Ishikawa (cell line): ENCODE measurements at regions not wholly inside any gene's neighbourhood (a gene's known extent, or its start where the extent isn't known, plus 50 kb on each side); places are given as distances from the start of the nearest gene placed in this dataset.

ENCODE experiments used
- CEBPB ChIP-seq: IDR thresholded peaks from 2 replicates; pipeline ENCODE4 v1.6.1; 2012
- CREB1 ChIP-seq: IDR thresholded peaks from 2 replicates; pipeline ENCODE4 v1.6.1; 2012; ENCODE audit warnings: low read depth
- EGR1 ChIP-seq: IDR thresholded peaks from 2 replicates; pipeline ENCODE4 v1.6.1; 2012
- EP300 ChIP-seq: IDR thresholded peaks from 2 replicates; pipeline ENCODE4 v1.6.1; 2012; ENCODE audit warnings: borderline replicate concordance
- FOXM1 ChIP-seq: IDR thresholded peaks from 2 replicates; pipeline ENCODE4 v1.6.1; 2012; ENCODE audit warnings: low read depth, borderline replicate concordance
- NFIC ChIP-seq: IDR thresholded peaks from 2 replicates; pipeline ENCODE4 v1.6.1; 2012
- RAD21 ChIP-seq: IDR thresholded peaks from 2 replicates; pipeline ENCODE4 v1.6.1; 2012; ENCODE audit warnings: low read depth
- TAF1 ChIP-seq: IDR thresholded peaks from 2 replicates; pipeline ENCODE4 v1.6.1; 2012; ENCODE audit warnings: low read depth, mild to moderate bottlenecking
- TCF12 ChIP-seq: IDR thresholded peaks from 2 replicates; pipeline ENCODE4 v1.6.1; 2012; ENCODE audit warnings: low read depth
- TEAD4 ChIP-seq: IDR thresholded peaks from 2 replicates; pipeline ENCODE4 v1.6.1; 2012
- YY1 ChIP-seq: IDR thresholded peaks from 2 replicates; pipeline ENCODE4 v1.6.1; 2012; ENCODE audit warnings: low read depth
- ZBTB7A ChIP-seq: IDR thresholded peaks from 2 replicates; pipeline ENCODE4 v1.6.1; 2012; ENCODE audit warnings: low read depth
- TF ChIP-seq, protein P1 (sequence below): IDR thresholded peaks from 2 replicates; pipeline ENCODE4 v1.6.1; 2012; ENCODE audit warnings: low read depth, mild to moderate bottlenecking
- TF ChIP-seq, protein P2 (sequence below): IDR thresholded peaks from 2 replicates; pipeline ENCODE4 v1.6.1; 2012
- TF ChIP-seq, protein P3 (sequence below): IDR thresholded peaks from 2 replicates; pipeline ENCODE4 v1.6.1; 2012

DNA sequence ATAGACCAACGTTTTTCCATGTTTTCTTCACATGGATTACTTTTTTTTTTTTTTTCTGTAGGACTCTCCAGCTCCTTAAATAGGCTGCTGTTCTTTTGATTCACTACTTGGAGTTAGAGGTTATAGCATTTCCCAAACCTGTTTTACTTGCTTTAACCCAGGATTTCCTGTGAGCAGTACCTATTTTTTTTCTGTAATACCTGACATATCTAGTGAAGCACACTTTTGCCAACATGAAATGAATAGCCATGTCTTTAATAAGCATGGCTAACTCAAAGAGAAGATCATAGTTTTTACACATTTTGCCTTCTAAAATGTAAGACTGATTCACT is 137.0 kb downstream of the FOXA2 start:
- TF ChIP-seq, protein P1, sequence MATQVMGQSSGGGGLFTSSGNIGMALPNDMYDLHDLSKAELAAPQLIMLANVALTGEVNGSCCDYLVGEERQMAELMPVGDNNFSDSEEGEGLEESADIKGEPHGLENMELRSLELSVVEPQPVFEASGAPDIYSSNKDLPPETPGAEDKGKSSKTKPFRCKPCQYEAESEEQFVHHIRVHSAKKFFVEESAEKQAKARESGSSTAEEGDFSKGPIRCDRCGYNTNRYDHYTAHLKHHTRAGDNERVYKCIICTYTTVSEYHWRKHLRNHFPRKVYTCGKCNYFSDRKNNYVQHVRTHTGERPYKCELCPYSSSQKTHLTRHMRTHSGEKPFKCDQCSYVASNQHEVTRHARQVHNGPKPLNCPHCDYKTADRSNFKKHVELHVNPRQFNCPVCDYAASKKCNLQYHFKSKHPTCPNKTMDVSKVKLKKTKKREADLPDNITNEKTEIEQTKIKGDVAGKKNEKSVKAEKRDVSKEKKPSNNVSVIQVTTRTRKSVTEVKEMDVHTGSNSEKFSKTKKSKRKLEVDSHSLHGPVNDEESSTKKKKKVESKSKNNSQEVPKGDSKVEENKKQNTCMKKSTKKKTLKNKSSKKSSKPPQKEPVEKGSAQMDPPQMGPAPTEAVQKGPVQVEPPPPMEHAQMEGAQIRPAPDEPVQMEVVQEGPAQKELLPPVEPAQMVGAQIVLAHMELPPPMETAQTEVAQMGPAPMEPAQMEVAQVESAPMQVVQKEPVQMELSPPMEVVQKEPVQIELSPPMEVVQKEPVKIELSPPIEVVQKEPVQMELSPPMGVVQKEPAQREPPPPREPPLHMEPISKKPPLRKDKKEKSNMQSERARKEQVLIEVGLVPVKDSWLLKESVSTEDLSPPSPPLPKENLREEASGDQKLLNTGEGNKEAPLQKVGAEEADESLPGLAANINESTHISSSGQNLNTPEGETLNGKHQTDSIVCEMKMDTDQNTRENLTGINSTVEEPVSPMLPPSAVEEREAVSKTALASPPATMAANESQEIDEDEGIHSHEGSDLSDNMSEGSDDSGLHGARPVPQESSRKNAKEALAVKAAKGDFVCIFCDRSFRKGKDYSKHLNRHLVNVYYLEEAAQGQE = no peak
- no peak for TF ChIP-seq TCF12
- no peak for TF ChIP-seq RAD21
- TF ChIP-seq, protein P2, sequence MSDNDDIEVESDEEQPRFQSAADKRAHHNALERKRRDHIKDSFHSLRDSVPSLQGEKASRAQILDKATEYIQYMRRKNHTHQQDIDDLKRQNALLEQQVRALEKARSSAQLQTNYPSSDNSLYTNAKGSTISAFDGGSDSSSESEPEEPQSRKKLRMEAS = no peak
- no peak for TF ChIP-seq CEBPB
- no peak for TF ChIP-seq EGR1
- no peak for TF ChIP-seq NFIC
- TF ChIP-seq EP300 = no peak
- no peak for TF ChIP-seq YY1
- TF ChIP-seq FOXM1 = no peak
- TF ChIP-seq, protein P3, sequence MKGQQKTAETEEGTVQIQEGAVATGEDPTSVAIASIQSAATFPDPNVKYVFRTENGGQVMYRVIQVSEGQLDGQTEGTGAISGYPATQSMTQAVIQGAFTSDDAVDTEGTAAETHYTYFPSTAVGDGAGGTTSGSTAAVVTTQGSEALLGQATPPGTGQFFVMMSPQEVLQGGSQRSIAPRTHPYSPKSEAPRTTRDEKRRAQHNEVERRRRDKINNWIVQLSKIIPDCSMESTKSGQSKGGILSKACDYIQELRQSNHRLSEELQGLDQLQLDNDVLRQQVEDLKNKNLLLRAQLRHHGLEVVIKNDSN = no peak
- no peak for TF ChIP-seq TAF1
- TF ChIP-seq ZBTB7A = no peak
- no peak for TF ChIP-seq CREB1
- no peak for TF ChIP-seq TEAD4

DNA sequence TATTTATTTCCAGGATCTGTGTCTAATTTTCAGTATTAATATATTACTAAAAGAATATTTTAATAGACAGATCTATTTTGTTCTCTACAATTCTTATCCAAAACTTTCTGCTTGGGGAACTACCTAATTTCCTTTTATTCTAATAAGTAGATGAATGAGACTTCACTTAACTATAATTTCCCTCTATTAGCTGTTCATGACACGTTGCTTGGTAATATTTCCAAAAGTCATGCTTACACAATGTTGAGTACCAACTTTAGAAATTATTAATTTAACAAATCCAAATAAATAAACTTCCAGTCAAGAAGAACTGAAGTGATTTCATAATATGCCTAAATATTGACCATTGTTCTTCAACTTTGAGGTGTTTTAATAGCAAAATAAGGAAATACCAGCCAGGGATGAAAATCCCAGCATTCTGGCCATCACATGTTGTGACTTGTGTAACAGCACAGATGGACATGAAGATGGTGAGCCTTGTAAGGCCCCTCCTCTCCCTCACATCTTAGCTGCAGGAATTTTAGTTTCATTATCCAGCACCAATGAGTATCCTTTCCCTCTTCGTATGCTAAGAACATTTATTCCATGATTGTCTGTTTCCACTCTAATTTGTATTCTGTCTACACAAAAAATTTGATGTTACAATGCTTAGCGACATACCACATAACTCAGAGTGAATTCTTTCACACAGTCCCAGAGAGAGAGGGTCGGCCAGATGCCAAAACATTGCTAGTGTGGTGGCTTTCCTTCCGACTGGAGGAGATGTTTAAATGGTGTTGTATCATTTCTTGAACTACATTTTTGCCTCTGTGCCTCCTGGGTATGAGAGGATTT is 137.5 kb downstream of the FOXA2 start:
- TF ChIP-seq EP300 (no peak), TCF12 (no peak), CEBPB (no peak), YY1 (no peak), CREB1 (no peak), TAF1 (no peak), RAD21 (no peak)
- TF ChIP-seq, protein P1 = no peak

- TF ChIP-seq, protein P3 = no peak
- TF ChIP-seq, protein P1 = no peak
- TF ChIP-seq TCF12 (no peak), CEBPB (no peak), EGR1 (no peak), RAD21 (no peak), YY1 (no peak), TEAD4 (no peak), FOXM1 (no peak)
- TF ChIP-seq, protein P2 = no peak
These were observed 142.1 kb downstream of the FOXA2 start for GRCh38 chr20:22442318-22442717.

- TF ChIP-seq CREB1 = no peak
- TF ChIP-seq EP300 = no peak
- TF ChIP-seq, protein P2 = no peak
These were observed 145.4 kb downstream of the FOXA2 start for GRCh38 chr20:22438926-22439325.
